Endothelial cell of umbilical vein (primary cell): ENCODE measurements at regions not wholly inside any gene's neighbourhood (a gene's known extent, or its start where the extent isn't known, plus 50 kb on each side); places are given as distances from the start of the nearest gene placed in this dataset.
"Not testable (repeated sequence)": the region's sequence is repeated elsewhere in the genome, so short reads cannot be mapped to it uniquely, and the experiment has no call there.

ENCODE experiments used
- BruUV-seq: library from RNA; stranded (reverse); fragments of 400-500 nt; replicated peaks from 2 replicates; lab custom pipeline; 2021; lab: Mats Ljungman, UMichigan
- CTCF ChIA-PET: fragments of 300-600, 350-600 bp; sonication (Branson Sonifier 250); formaldehyde crosslinking; loops from one replicate; lab custom pipeline; 2021; ENCODE audit warnings: antibody characterized with exemption, inconsistent platforms; lab: Charles Lee
- POLR2A ChIA-PET: fragments of 300-600, 350-600 bp; sonication (Branson Sonifier 250); formaldehyde crosslinking; loops from one replicate; lab custom pipeline; 2021; ENCODE audit warnings: antibody characterized with exemption, inconsistent platforms; lab: Charles Lee
- DNase-seq: peaks from one replicate; pipeline ENCODE4 v3.0.0-alpha.2; 2011; ENCODE audit warnings: low read depth, low spot score
- FAIRE-seq: peaks from 2 replicates; lab custom pipeline; 2011; peaks lifted over from hg19 to GRCh38; lab: Jason Lieb, UNC
- H2AFZ ChIP-seq: 2 replicates; pipeline ENCODE4 v1.6.0; 2012; ENCODE audit warnings: low read depth, low read length, control low read depth, inconsistent platforms
- H3K27ac ChIP-seq: 2 replicates; pipeline ENCODE4 v1.5.1; 2011; ENCODE audit warnings: low read depth, mild to moderate bottlenecking, control low read depth, low read length, moderate library complexity; ENCODE audit not compliant: insufficient read depth
- H3K27me3 ChIP-seq, 2 experiments: 2 replicates each; pipeline versions ENCODE4 v1.6.0 to v1.6.1; 2011; ENCODE audit warnings: low read length in 2 of 2, mixed read lengths in 1 of 2; ENCODE audit not compliant: control insufficient read depth in 2 of 2, insufficient read depth in 2 of 2
- H3K36me3 ChIP-seq, 2 experiments: 2 replicates in 1 of 2; 3 replicates in 1 of 2; pipeline ENCODE4 v1.5.1; 2011; ENCODE audit warnings: low read length in 2 of 2, mild to moderate bottlenecking in 1 of 2, moderate library complexity in 1 of 2; ENCODE audit not compliant: control insufficient read depth in 2 of 2, insufficient read depth in 2 of 2; ENCODE audit errors: extremely low read depth in 1 of 2
- H3K4me1 ChIP-seq: 3 replicates; pipeline ENCODE4 v1.5.1; 2011; ENCODE audit warnings: mild to moderate bottlenecking, low read length; ENCODE audit not compliant: control insufficient read depth, insufficient read depth; ENCODE audit errors: extremely low read depth
- H3K4me2 ChIP-seq: 2 replicates; pipeline ENCODE4 v1.6.1; 2011; ENCODE audit warnings: low read length, control low read depth, mixed read lengths; ENCODE audit not compliant: insufficient read depth
- H3K4me3 ChIP-seq, 3 experiments: fragments of 200-600 bp in 1 of 3; sonication (generic), shearing (Covaris generic) in 1 of 3; replicated peaks in 1 of 3; 2 replicates each; pipeline ENCODE4 v1.5.1; 2011 to 2016; ENCODE audit warnings: control low read depth in 3 of 3, low read length in 3 of 3, mild to moderate bottlenecking in 2 of 3, inconsistent platforms in 1 of 3, low read depth in 1 of 3, moderate library complexity in 1 of 3; ENCODE audit not compliant: insufficient read depth in 1 of 3
- H3K79me2 ChIP-seq: 2 replicates; pipeline ENCODE4 v1.6.0; 2012; ENCODE audit warnings: low read length, inconsistent platforms; ENCODE audit not compliant: control insufficient read depth, insufficient read depth
- H3K9ac ChIP-seq: replicated peaks from 2 replicates; pipeline ENCODE3; 2011; ENCODE audit warnings: low read length, control low read depth; ENCODE audit not compliant: insufficient read depth; ENCODE audit errors: extremely low read depth
- H3K9me1 ChIP-seq: replicated peaks from 3 replicates; pipeline ENCODE4 v1.6.0; 2011; ENCODE audit warnings: mild to moderate bottlenecking, low read length; ENCODE audit not compliant: control insufficient read depth, insufficient read depth; ENCODE audit errors: extremely low read depth
- H3K9me3 ChIP-seq: replicated peaks from 2 replicates; pipeline ENCODE4 v1.5.1; 2012; ENCODE audit warnings: low read length, inconsistent platforms; ENCODE audit not compliant: control insufficient read depth, insufficient read depth
- H4K20me1 ChIP-seq: replicated peaks from 2 replicates; pipeline ENCODE3; 2011; ENCODE audit warnings: mild to moderate bottlenecking, low read length; ENCODE audit not compliant: control insufficient read depth, insufficient read depth; ENCODE audit errors: extremely low read depth
- CTCF ChIP-seq, 2 donors: IDR thresholded peaks; 1 replicate in 1 of 2; 2 replicates in 1 of 2; pipeline ENCODE4 v1.5.1; 2011; ENCODE audit warnings: low read length in 2 of 2, mild to moderate bottlenecking in 2 of 2, moderate library complexity in 2 of 2, control low read depth in 1 of 2, inconsistent platforms in 1 of 2, low read depth in 1 of 2; ENCODE audit not compliant: insufficient read depth in 1 of 2; ENCODE audit errors: extremely low read depth in 1 of 2
- EZH2 ChIP-seq: IDR thresholded peaks from 2 replicates; pipeline ENCODE4 v1.6.1; 2012; ENCODE audit warnings: borderline replicate concordance, low read depth, mild to moderate bottlenecking, moderate library complexity, low read length, inconsistent platforms; ENCODE audit not compliant: severe bottlenecking
- FOS ChIP-seq: IDR thresholded peaks from 2 replicates; pipeline ENCODE4 v1.6.1; 2011; ENCODE audit warnings: mild to moderate bottlenecking, low read length, moderate library complexity, borderline replicate concordance; ENCODE audit not compliant: insufficient read depth
- GATA2 ChIP-seq: IDR thresholded peaks from 2 replicates; pipeline ENCODE4 v1.7.0; 2011; ENCODE audit warnings: low read depth, mild to moderate bottlenecking, moderate library complexity, mixed read lengths, low read length; ENCODE audit not compliant: insufficient read length, insufficient read depth
- JUN ChIP-seq: IDR thresholded peaks from 2 replicates; pipeline ENCODE4 v1.6.1; 2011; ENCODE audit warnings: borderline replicate concordance, low read depth; ENCODE audit not compliant: insufficient read length, insufficient read depth
- MAX ChIP-seq: IDR thresholded peaks from 2 replicates; pipeline ENCODE4 v1.6.1; 2011; ENCODE audit not compliant: insufficient read depth, insufficient read length
- MYC ChIP-seq: IDR thresholded peaks from one replicate; pipeline ENCODE4 v1.6.1; 2011; ENCODE audit warnings: mild to moderate bottlenecking, low read depth, low read length
- POLR2A ChIP-seq: IDR thresholded peaks from 2 replicates; pipeline ENCODE4 v1.6.1; 2012; ENCODE audit warnings: low read depth, mild to moderate bottlenecking, control low read depth, low read length
- POLR2AphosphoS5 ChIP-seq: IDR thresholded peaks from 2 replicates; pipeline ENCODE4 v1.6.1; 2012; ENCODE audit warnings: low read depth, mild to moderate bottlenecking, control low read depth, low read length, moderate library complexity; ENCODE audit not compliant: insufficient read depth
- dilution Hi-C: fragments of 300-500 bp; cut with MboI; formaldehyde crosslinking; loops from one replicate; pipeline ENCODE4 v1.15.0; 2019; ENCODE audit warnings: low sequenced_read_pairs; ENCODE audit not compliant: extremely low pct_ligation_motif_present
- intact Hi-C: fragments of 100-400 bp; cut with micrococcal nuclease; formaldehyde crosslinking; loops from one replicate; pipeline ENCODE4 v1.10.0; 2022

GRCh38 chr20:48371211-48371610 is 456.6 kb downstream of the PREX1 start:
- Histone ChIP-seq H3K9me1 (no peaks in the 10 kb centered on the region), H3K9ac (no peak overlapping the region), H3K27me3 (peaks cover 9 to 11% of the 10 kb centered on the region in 2 experiments), H3K79me2 (no peaks in the 10 kb centered on the region), H3K36me3 (no peaks in the 10 kb centered on the region), H2AFZ (no peak overlapping the region), H3K4me2 (no peak overlapping the region), H4K20me1 (no peaks in the 10 kb centered on the region), H3K4me3 (no peak overlapping the region), H3K4me1 (peaks cover 11% of the 10 kb centered on the region), H3K27ac (no peak overlapping the region), H3K9me3 (no peaks in the 10 kb centered on the region)
- intact Hi-C loops: no loop called here
- DNase-seq (no peak), FAIRE-seq (no peak)
- CTCF ChIA-PET: interaction anchor here (1.5 kb wide), 1 partner anchor 680 kb away, joined by 4 read pairs; no protein-coding TSS in a partner anchor
- TF ChIP-seq JUN (no peak), CTCF (IDR thresholded peaks at IDR 0.05; ENCODE audit: extremely low read depth in 1 of 2, insufficient read depth in 1 of 2, low read depth in 1 of 2, low read length in 2 of 2) (no peak), MAX (no peak), GATA2 (no peak), FOS (no peak), POLR2A (no peak), POLR2AphosphoS5 (no peak), MYC (no peak), EZH2 (no peak)
- no TSS peak for BruUV-seq
- POLR2A ChIA-PET: no interaction called here
- dilution Hi-C loops: no loop called here

- POLR2A ChIA-PET, H3K27ac ChIP-seq: not testable (repeated sequence)
These were observed 459.2 kb downstream of the PREX1 start for GRCh38 chr20:48368580-48369021.

More at GRCh38 chr20:48368580-48369021, 459.2 kb downstream of the PREX1 start:
- H3K36me3 ChIP-seq, H3K9ac ChIP-seq, CTCF ChIA-PET, dilution Hi-C loops, intact Hi-C loops, H3K4me1 ChIP-seq, H3K9me1 ChIP-seq, DNase-seq, H3K4me3 ChIP-seq, H3K79me2 ChIP-seq, H4K20me1 ChIP-seq, H3K9me3 ChIP-seq, BruUV-seq, H2AFZ ChIP-seq, FAIRE-seq, H3K4me2 ChIP-seq: not testable (repeated sequence)
- peaks cover 12 to 13% of the 10 kb centered on the region in 2 experiments for H3K27me3 ChIP-seq
